A549 (cell line): ENCODE measurements at regions not wholly inside any gene's neighbourhood (a gene's known extent, or its start where the extent isn't known, plus 50 kb on each side); places are given as distances from the start of the nearest gene placed in this dataset.

Experiments
- ATAC-seq, 2 experiments: fragments of 200-7000 bp in 1 of 2; fragments of >200 bp in 1 of 2; cut with Nextera tagmentation in 1 of 2; cut with Tn5 transposase in 1 of 2; 3 replicates each; pipeline versions ENCODE4 v1.8.0 to v1.9.1; 2018 to 2020; ENCODE audit warnings: mild to moderate bottlenecking in 1 of 2, moderate library complexity in 1 of 2
- CTCF ChIA-PET: fragments of 300-600 bp; sonication (Branson Sonifier 250); formaldehyde crosslinking; extraction: SDS; loops from one replicate; lab custom pipeline; 2021; ENCODE audit warnings: antibody characterized with exemption, inconsistent platforms; lab: Yijun Ruan, JAX
- POLR2A ChIA-PET: fragments of 350-600 bp; formaldehyde crosslinking; extraction: SDS; loops from one replicate; lab custom pipeline; 2021; ENCODE audit warnings: antibody characterized with exemption, inconsistent platforms; lab: Yijun Ruan, JAX
- DNase-seq, 2 experiments: peaks; one replicate each; pipeline versions ENCODE4 v3.0.0 to v3.0.0-alpha.2; 2011 to 2016; ENCODE audit warnings: low read depth in 1 of 2, low spot score in 1 of 2
- FAIRE-seq: peaks from 2 replicates; lab custom pipeline; 2011; peaks lifted over from hg19 to GRCh38; lab: Jason Lieb, UNC
- H3K27ac ChIP-seq, 2 experiments: fragments of >200 bp; sonication (Bioruptor Twin); formaldehyde crosslinking; 3 replicates each; pipeline ENCODE4 v1.5.1; 2016 to 2017
- H3K4me1 ChIP-seq: fragments of >200 bp; sonication (Bioruptor Twin); formaldehyde crosslinking; 3 replicates; pipeline ENCODE4 v1.6.1; 2016
- H3K4me2 ChIP-seq: fragments of >200 bp; sonication (Bioruptor Twin); formaldehyde crosslinking; 3 replicates; pipeline ENCODE4 v1.6.1; 2016
- H3K4me3 ChIP-seq: fragments of >200 bp; sonication (Bioruptor Twin); formaldehyde crosslinking; 3 replicates; pipeline ENCODE4 v1.5.1; 2016
- H3K9me3 ChIP-seq: fragments of >200 bp; sonication (Bioruptor Twin); formaldehyde crosslinking; 3 replicates; pipeline ENCODE4 v1.6.1; 2016
- CHD4 ChIP-seq: fragments of 200-600 bp; sonication (generic); IDR thresholded peaks from 2 replicates; pipeline ENCODE4 v1.6.1; 2016; ENCODE audit warnings: antibody characterized with exemption, mild to moderate bottlenecking, borderline replicate concordance
- CTCF ChIP-seq: fragments of >200 bp; sonication (Bioruptor Twin); formaldehyde crosslinking; IDR thresholded peaks from 3 replicates; pipeline ENCODE4 v1.5.1; 2016
- E2F6 ChIP-seq: IDR thresholded peaks from 2 replicates; pipeline ENCODE4 v1.6.1; 2012; ENCODE audit warnings: low read depth, borderline replicate concordance
- EHMT2 ChIP-seq: fragments of 200-600 bp; sonication (generic); IDR thresholded peaks from 2 replicates; pipeline ENCODE4 v1.6.1; 2016; ENCODE audit warnings: antibody characterized with exemption, low read depth, mild to moderate bottlenecking, moderate library complexity
- FOSL2 ChIP-seq, 2 experiments: fragments of 450-650 bp in 1 of 2; fragments of >200 bp in 1 of 2; sonication (Bioruptor Twin) in 1 of 2; formaldehyde crosslinking; IDR thresholded peaks; 2 replicates each; pipeline versions ENCODE4 v1.5.0 to v1.6.1; 2016 to 2020; ENCODE audit warnings: mild to moderate bottlenecking in 1 of 2, moderate library complexity in 1 of 2
- GATA3 ChIP-seq: IDR thresholded peaks from 2 replicates; pipeline ENCODE4 v1.6.1; 2012; ENCODE audit warnings: borderline replicate concordance
- HDAC2 ChIP-seq: fragments of 200-600 bp; sonication (generic); IDR thresholded peaks from 2 replicates; pipeline ENCODE4 v1.6.1; 2016
- HMGXB4 ChIP-seq: fragments of 250-450 bp; sonication (Bioruptor Pico); IDR thresholded peaks from 2 replicates; pipeline ENCODE4 v1.5.0; 2021; ENCODE audit warnings: mild to moderate bottlenecking, moderate library complexity, borderline replicate concordance
- JUN ChIP-seq, 2 experiments: fragments of >200 bp; sonication (Bioruptor Twin); formaldehyde crosslinking; IDR thresholded peaks; 2 replicates in 1 of 2; 3 replicates in 1 of 2; pipeline ENCODE4 v1.6.1; 2016 to 2017
- KDM5A ChIP-seq: fragments of 200-600 bp; sonication (generic); IDR thresholded peaks from 2 replicates; pipeline ENCODE4 v1.6.1; 2016; ENCODE audit warnings: antibody characterized with exemption, mild to moderate bottlenecking
- MAFK ChIP-seq: fragments of 450-650 bp; IDR thresholded peaks from 2 replicates; pipeline ENCODE4 v1.6.1; 2014; ENCODE audit not compliant: partially characterized antibody
- RARB ChIP-seq: fragments of 250-450 bp; sonication (Bioruptor Pico); IDR thresholded peaks from 2 replicates; pipeline ENCODE4 v1.8.0; 2021; ENCODE audit warnings: mild to moderate bottlenecking, moderate library complexity
- ZC3H11A ChIP-seq: fragments of 450-650 bp; IDR thresholded peaks from 2 replicates; pipeline ENCODE4 v1.6.1; 2014; ENCODE audit warnings: antibody characterized with exemption, mild to moderate bottlenecking
- ZNF302 ChIP-seq: fragments of 250-450 bp; sonication (Bioruptor Pico); IDR thresholded peaks from 2 replicates; pipeline ENCODE4 v1.9.0; 2021; ENCODE audit warnings: inconsistent platforms, mild to moderate bottlenecking, moderate library complexity
- ZSCAN20 ChIP-seq: fragments of 250-450 bp; sonication (Bioruptor Pico); IDR thresholded peaks from 2 replicates; pipeline ENCODE4 v1.8.0; 2022; ENCODE audit warnings: mild to moderate bottlenecking, moderate library complexity
- WGBS: methylation state at CpG from one replicate; pipeline ENCODE4 v1.1.6; 2017; ENCODE audit errors: missing lambda C conversion rate; 5-methylcytosine and 5-hydroxymethylcytosine counted together

- Histone ChIP-seq H3K27ac (no peak overlapping the region), H3K4me2 (no peak overlapping the region), H3K4me3 (no peak overlapping the region), H3K9me3 (no peaks in the 10 kb centered on the region), H3K4me1 (no peaks in the 10 kb centered on the region)
- ChIA-PET CTCF (no interaction called here), POLR2A (no interaction called here)
- no peak for DNase-seq
- no peak for TF ChIP-seq FOSL2 (IDR thresholded peaks at IDR 0.05)
- TF ChIP-seq FOSL2 (CRISPR knock-in tag; IDR thresholded peaks at IDR 0.05) = no peak
- TF ChIP-seq RARB (CRISPR knock-in tag) = no peak
- WGBS = 24% methylated on average over 3 of the region's 5 CpGs
- no peak for ATAC-seq
- FAIRE-seq = no peak
These were observed 53.2 kb upstream of the HEPHL1 start for GRCh38 chr11:93967944-93968343.

DNA sequence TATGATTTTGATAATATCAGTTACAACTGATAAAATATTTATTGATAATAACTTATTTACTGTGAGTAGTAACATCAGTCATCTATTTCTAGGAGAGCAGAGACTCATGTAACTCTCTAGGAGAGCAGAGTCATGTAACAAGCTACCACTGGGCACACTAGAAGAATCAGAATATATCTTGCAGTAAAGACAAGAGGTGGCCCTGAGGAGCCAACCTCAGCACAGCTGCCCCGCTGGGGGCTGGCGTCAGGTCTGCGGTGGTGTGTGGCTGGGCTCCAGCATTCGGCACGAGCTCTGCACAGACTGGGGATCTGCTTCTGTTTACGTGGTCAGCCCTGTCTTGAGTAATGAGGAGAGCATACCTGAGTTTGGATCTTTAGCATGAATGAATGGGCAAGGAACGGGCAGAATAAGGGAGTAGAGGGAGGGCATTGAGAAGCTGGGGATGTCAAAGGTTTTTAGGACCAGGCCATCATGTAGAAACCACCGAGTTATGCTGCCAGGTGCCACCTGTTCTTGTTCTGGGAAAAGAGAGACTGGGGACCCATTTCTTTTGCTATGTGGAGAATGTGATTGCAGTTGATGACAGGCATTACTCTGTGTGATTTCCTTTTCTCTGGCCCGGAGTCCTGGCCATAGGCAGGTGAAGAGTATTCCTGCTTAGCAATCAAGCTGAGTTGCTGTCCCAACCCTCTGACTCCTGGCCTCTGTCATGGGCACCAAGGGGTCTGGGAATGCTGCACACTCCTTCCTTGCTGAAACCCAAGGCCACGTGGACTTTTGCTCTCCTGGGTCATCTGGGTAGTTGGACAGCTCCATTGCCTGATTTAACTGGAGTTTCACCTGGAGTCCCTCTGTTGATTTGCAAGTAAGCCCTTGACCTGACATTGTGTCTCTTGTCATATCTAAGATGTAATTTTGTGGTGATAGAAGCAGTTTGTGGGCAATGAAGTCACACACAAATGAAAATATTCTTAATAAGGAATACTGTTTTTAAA lies 50.9 kb upstream of the HEPHL1 start:
- TF ChIP-seq KDM5A = no peak
- no peak for TF ChIP-seq E2F6
- TF ChIP-seq HMGXB4 (CRISPR knock-in tag) = no peak
- TF ChIP-seq JUN (IDR thresholded peaks at IDR 0.05) = no peak
- no peak for TF ChIP-seq CTCF
- TF ChIP-seq GATA3 = no peak
- TF ChIP-seq HDAC2 = no peak
- TF ChIP-seq EHMT2 = no peak
- TF ChIP-seq ZSCAN20 (CRISPR knock-in tag) = no peak
- TF ChIP-seq ZC3H11A = no peak
- no peak for TF ChIP-seq CHD4
- TF ChIP-seq ZNF302 (CRISPR knock-in tag) = no peak
- TF ChIP-seq MAFK = no peak
- TF ChIP-seq, all 56 proteins: peak for 0
- DNase-seq (no peak), ATAC-seq (peak; percentile 39 to 71; a peak in 1 of 6 replicates), FAIRE-seq (no peak)
- Histone ChIP-seq H3K4me2 (no peak overlapping the region), H3K4me3 (no peak overlapping the region), H3K4me1 (no peaks in the 10 kb centered on the region), H3K9me3 (peaks cover 8% of the 10 kb centered on the region; the same call in 2 of the 3 replicates), H3K27ac (no peak overlapping the region)
- ChIA-PET POLR2A (no interaction called here), CTCF (interaction anchor here (1.2 to 1.6 kb wide), 2 partner anchors 14 to 17 kb away, joined by 3 to 4 read pairs; no protein-coding TSS in a partner anchor)
- WGBS = 31% methylated on average over 9 of the region's 10 CpGs
